ENCODE measurements at regions not wholly inside any gene's neighbourhood (a gene's known extent, or its start where the extent isn't known, plus 50 kb on each side); places are given as distances from the start of the nearest gene placed in this dataset.

GRCh38 chr2:238727585-238728329 lies 120.1 kb upstream of the TWIST2 start:
- H3K4me1 ChIP-seq = no peaks in the 10 kb centered on the region
- ChIA-PET POLR2A (no interaction called here), CTCF (no interaction called here)
- TF ChIP-seq POLR2AphosphoS2 (conservative IDR thresholded peaks at IDR 0.05; ENCODE audit: low read length) (no peak), ESRRA (IDR thresholded peaks at IDR 0.05; ENCODE audit: borderline replicate concordance, low read length) (no peak), NR3C1 (IDR thresholded peaks at IDR 0.05) (no peak), HOXB13 (CRISPR knock-in tag; IDR thresholded peaks at IDR 0.05; ENCODE audit: low read depth) (no peak), CHD2 (IDR thresholded peaks at IDR 0.05; ENCODE audit: low read length, partially characterized antibody) (no peak), JUN (IDR thresholded peaks at IDR 0.05) (no peak), ELK1 (IDR thresholded peaks at IDR 0.05; ENCODE audit: low read depth, low read length) (no peak)
- H3K4me2 ChIP-seq = no peak overlapping the region
- H3K4me3 ChIP-seq = no peak overlapping the region
- 71% methylated on average over 11 of the region's 11 CpGs for WGBS (ENCODE audit: missing lambda C conversion rate)
- FAIRE-seq (no peak), DNase-seq (ENCODE audit: low read depth in 1 of 2, low spot score in 1 of 2) (no peak), ATAC-seq (no peak)
- no peak overlapping the region for H3K27ac ChIP-seq
- H3K9me3 ChIP-seq = no peaks in the 10 kb centered on the region

- TF ChIP-seq CEBPB (IDR thresholded peaks at IDR 0.05) (no peak), TFCP2L1 (CRISPR knock-in tag; IDR thresholded peaks at IDR 0.05) (no peak), GATA3 (IDR thresholded peaks at IDR 0.05; ENCODE audit: borderline replicate concordance) (no peak)
- TF ChIP-seq, protein P1, sequence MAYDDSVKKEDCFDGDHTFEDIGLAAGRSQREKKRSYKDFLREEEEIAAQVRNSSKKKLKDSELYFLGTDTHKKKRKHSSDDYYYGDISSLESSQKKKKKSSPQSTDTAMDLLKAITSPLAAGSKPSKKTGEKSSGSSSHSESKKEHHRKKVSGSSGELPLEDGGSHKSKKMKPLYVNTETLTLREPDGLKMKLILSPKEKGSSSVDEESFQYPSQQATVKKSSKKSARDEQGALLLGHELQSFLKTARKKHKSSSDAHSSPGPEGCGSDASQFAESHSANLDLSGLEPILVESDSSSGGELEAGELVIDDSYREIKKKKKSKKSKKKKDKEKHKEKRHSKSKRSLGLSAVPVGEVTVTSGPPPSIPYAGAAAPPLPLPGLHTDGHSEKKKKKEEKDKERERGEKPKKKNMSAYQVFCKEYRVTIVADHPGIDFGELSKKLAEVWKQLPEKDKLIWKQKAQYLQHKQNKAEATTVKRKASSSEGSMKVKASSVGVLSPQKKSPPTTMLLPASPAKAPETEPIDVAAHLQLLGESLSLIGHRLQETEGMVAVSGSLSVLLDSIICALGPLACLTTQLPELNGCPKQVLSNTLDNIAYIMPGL (CRISPR knock-in tag; IDR thresholded peaks at IDR 0.05; ENCODE audit: borderline replicate concordance) = no peak
- TF ChIP-seq, protein P2, sequence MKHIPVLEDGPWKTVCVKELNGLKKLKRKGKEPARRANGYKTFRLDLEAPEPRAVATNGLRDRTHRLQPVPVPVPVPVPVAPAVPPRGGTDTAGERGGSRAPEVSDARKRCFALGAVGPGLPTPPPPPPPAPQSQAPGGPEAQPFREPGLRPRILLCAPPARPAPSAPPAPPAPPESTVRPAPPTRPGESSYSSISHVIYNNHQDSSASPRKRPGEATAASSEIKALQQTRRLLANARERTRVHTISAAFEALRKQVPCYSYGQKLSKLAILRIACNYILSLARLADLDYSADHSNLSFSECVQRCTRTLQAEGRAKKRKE (CRISPR knock-in tag; IDR thresholded peaks at IDR 0.05; ENCODE audit: low read depth) = no peak
- Histone ChIP-seq H3K27ac (no peak overlapping the region), H3K4me1 (no peaks in the 10 kb centered on the region), H3K4me3 (no peak overlapping the region), H3K9me3 (no peaks in the 10 kb centered on the region), H3K4me2 (no peak overlapping the region)
- POLR2A ChIA-PET = no interaction called here
- ATAC-seq (no peak), DNase-seq (ENCODE audit: low read depth in 1 of 2, low spot score in 1 of 2) (no peak), FAIRE-seq (no peak)
- WGBS (ENCODE audit: missing lambda C conversion rate) = 55% methylated on average over 13 of the region's 13 CpGs
- CTCF ChIA-PET = interaction anchor here (1.0 to 1.6 kb wide), 2 partner anchors 10 to 56 kb away, joined by 3 to 5 read pairs; no protein-coding TSS in a partner anchor
Observed at GRCh38 chr2:238728330-238729260, 119.3 kb upstream of the TWIST2 start.

DNA sequence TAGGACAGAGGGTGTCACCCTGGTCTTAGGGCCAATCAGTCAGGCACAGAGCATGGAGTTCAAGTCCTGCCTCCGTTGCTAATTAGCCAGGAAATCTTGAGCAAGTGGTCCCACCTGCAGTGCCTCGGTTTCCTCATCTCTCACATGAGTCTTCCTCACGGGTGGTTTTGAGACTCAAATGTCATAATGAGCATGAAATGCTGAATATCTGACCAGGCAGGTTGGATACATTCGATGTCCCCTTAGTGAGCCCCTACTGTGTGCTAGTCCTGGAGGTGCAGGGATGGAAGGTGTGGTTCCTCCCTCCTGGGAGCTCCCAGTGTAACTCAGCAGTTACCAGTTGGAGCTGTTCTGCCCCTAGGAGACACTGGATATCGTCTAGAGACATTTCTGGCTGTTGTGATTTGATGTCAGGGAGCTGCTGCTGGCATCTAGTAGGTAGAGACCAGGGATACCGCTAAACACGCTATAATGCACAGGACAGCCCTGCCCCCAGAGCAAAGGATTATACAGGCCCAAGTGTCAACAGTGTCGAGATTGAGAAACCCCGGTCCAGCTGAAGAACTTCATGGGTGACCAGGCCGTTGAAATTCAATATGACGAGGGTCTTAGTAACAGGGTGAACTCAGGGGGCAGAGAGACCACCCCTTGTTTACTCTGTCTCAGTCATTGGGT lies 118.5 kb upstream of the TWIST2 start:
- POLR2A ChIA-PET = no interaction called here
- H3K4me2 ChIP-seq = no peak overlapping the region
- H3K9me3 ChIP-seq = no peaks in the 10 kb centered on the region
- WGBS (ENCODE audit: missing lambda C conversion rate) = 66% methylated on average over 11 of the region's 11 CpGs
- CTCF ChIA-PET = interaction anchor here (1.0 to 1.6 kb wide), 3 partner anchors 9 to 55 kb away, joined by 3 to 5 read pairs (median 3); no protein-coding TSS in a partner anchor
- ATAC-seq (no peak), FAIRE-seq (no peak), DNase-seq (ENCODE audit: low read depth in 1 of 2, low spot score in 1 of 2) (no peak)
- H3K27ac ChIP-seq = no peak overlapping the region
- H3K4me3 ChIP-seq = no peak overlapping the region
- H3K4me1 ChIP-seq = no peaks in the 10 kb centered on the region
- TF ChIP-seq, protein P3, sequence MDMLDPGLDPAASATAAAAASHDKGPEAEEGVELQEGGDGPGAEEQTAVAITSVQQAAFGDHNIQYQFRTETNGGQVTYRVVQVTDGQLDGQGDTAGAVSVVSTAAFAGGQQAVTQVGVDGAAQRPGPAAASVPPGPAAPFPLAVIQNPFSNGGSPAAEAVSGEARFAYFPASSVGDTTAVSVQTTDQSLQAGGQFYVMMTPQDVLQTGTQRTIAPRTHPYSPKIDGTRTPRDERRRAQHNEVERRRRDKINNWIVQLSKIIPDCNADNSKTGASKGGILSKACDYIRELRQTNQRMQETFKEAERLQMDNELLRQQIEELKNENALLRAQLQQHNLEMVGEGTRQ (IDR thresholded peaks at IDR 0.05) = no peak
- TF ChIP-seq SREBF2 (IDR thresholded peaks at IDR 0.05) (no peak), KDM1A (IDR thresholded peaks at IDR 0.05; ENCODE audit: low read depth) (no peak), NPAS2 (CRISPR knock-in tag; IDR thresholded peaks at IDR 0.05; ENCODE audit: borderline replicate concordance) (no peak), TFCP2L1 (CRISPR knock-in tag; IDR thresholded peaks at IDR 0.05) (no peak), RAD21 (conservative IDR thresholded peaks at IDR 0.05 in 1 of 2, IDR thresholded peaks at IDR 0.05 in 1 of 2) (no peak), SMC3 (IDR thresholded peaks at IDR 0.05) (no peak), HEYL (CRISPR knock-in tag; IDR thresholded peaks at IDR 0.05) (no peak), E2F6 (IDR thresholded peaks at IDR 0.05; ENCODE audit: borderline replicate concordance, low read depth) (no peak), RARB (CRISPR knock-in tag; IDR thresholded peaks at IDR 0.05) (no peak), ZFP36 (IDR thresholded peaks at IDR 0.05; ENCODE audit: borderline replicate concordance, partially characterized antibody) (no peak), MAFK (IDR thresholded peaks at IDR 0.05; ENCODE audit: partially characterized antibody) (no peak)
- TF ChIP-seq, protein P2 (CRISPR knock-in tag; IDR thresholded peaks at IDR 0.05; ENCODE audit: low read depth) = no peak

Data from A549 (cell line).